ENCODE measurements at regions not wholly inside any gene's neighbourhood (a gene's known extent, or its start where the extent isn't known, plus 50 kb on each side); places are given as distances from the start of the nearest gene placed in this dataset.

DNA sequence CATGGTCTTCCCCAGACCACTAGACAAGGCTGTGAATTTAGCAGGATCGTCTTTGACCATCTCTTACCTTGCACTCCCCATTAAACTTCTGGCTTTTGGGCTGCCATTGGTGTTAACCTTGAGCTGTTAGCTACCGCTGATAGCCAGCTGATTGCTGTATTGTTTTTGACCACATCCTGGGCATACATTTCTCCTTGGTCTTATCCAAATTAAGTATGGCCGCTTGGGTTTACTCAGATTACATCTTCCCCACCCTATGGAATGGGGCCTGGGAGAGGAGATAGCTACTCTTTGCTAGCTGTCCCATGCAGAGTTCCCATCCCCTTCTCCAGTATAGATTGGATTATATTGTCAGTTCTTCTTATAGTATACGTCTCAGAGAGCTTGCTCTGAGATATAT lies 270.4 kb upstream of the ELAC2 start:
- Histone ChIP-seq H3K9ac (ENCODE audit: low read length in 5 of 5) (no peak overlapping the region), H3K4me3 (ENCODE audit: low read depth in 1 of 5, low read length in 5 of 5) (no peak overlapping the region), H3K27ac (ENCODE audit: low read depth, low read length) (no peak overlapping the region), H3K9me3 (ENCODE audit: control insufficient read depth in 5 of 5, low read length in 5 of 5) (peaks cover 0 to 3% (median 0%) of the 10 kb centered on the region in 5 donors), H3K27me3 (ENCODE audit: control insufficient read depth in 5 of 5, insufficient read depth in 4 of 5, low read length in 5 of 5) (no peaks in the 10 kb centered on the region), H3K36me3 (ENCODE audit: control insufficient read depth in 5 of 5, insufficient read depth in 5 of 5, low read length in 5 of 5) (no peaks in the 10 kb centered on the region), H3K4me1 (ENCODE audit: control insufficient read depth in 5 of 5, insufficient read depth in 5 of 5, low read length in 5 of 5) (no peaks in the 10 kb centered on the region)

GRCh38 chr17:13287226-13287625 lies 269.4 kb upstream of the ELAC2 start:
- Histone ChIP-seq H3K4me1 (ENCODE audit: control insufficient read depth in 5 of 5, insufficient read depth in 5 of 5, low read length in 5 of 5) (no peaks in the 10 kb centered on the region), H3K27ac (ENCODE audit: low read depth, low read length) (no peak overlapping the region), H3K4me3 (ENCODE audit: low read depth in 1 of 5, low read length in 5 of 5) (no peak overlapping the region), H3K9ac (ENCODE audit: low read length in 5 of 5) (no peak overlapping the region), H3K9me3 (ENCODE audit: control insufficient read depth in 5 of 5, low read length in 5 of 5) (peaks cover 0 to 3% (median 0%) of the 10 kb centered on the region in 5 donors), H3K36me3 (ENCODE audit: control insufficient read depth in 5 of 5, insufficient read depth in 5 of 5, low read length in 5 of 5) (no peaks in the 10 kb centered on the region), H3K27me3 (ENCODE audit: control insufficient read depth in 5 of 5, insufficient read depth in 4 of 5, low read length in 5 of 5) (no peaks in the 10 kb centered on the region)

GRCh38 chr17:13283606-13284005 lies 265.8 kb upstream of the ELAC2 start:
- Histone ChIP-seq H3K4me1 (ENCODE audit: control insufficient read depth in 5 of 5, insufficient read depth in 5 of 5, low read length in 5 of 5) (no peaks in the 10 kb centered on the region), H3K36me3 (ENCODE audit: control insufficient read depth in 5 of 5, insufficient read depth in 5 of 5, low read length in 5 of 5) (no peaks in the 10 kb centered on the region), H3K27me3 (ENCODE audit: control insufficient read depth in 5 of 5, insufficient read depth in 4 of 5, low read length in 5 of 5) (no peaks in the 10 kb centered on the region), H3K9me3 (ENCODE audit: control insufficient read depth in 5 of 5, low read length in 5 of 5) (peaks cover 0 to 3% (median 0%) of the 10 kb centered on the region in 5 donors), H3K4me3 (ENCODE audit: low read depth in 1 of 5, low read length in 5 of 5) (no peak overlapping the region), H3K9ac (ENCODE audit: low read length in 5 of 5) (no peak overlapping the region), H3K27ac (ENCODE audit: low read depth, low read length) (no peak overlapping the region)

DNA sequence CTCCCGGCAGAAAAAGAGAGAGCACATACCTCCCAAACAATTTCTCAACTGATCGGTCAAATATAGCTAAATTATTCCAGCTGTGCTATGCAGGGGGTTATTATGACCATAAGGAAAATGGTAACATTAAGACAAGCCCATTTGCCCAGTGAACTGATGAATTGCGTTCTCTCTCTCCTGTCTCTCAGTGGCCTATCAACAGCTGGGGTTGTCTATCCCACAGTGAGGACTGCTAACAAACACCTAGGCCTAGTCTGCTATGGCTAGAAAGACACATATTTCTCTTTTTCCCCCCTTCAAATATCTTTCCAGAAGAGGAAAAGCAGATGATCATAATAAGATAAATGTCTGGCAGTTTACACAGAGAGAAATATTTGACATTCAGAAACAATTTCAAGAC lies 263.8 kb upstream of the ELAC2 start:
- H3K4me3 ChIP-seq (ENCODE audit: low read depth in 1 of 5, low read length in 5 of 5), result no peak overlapping the region
- no peak overlapping the region for H3K27ac ChIP-seq (ENCODE audit: low read depth, low read length)
- H3K4me1 ChIP-seq (ENCODE audit: control insufficient read depth in 5 of 5, insufficient read depth in 5 of 5, low read length in 5 of 5), result no peaks in the 10 kb centered on the region
- H3K9ac ChIP-seq (ENCODE audit: low read length in 5 of 5), result no peak overlapping the region
- no peaks in the 10 kb centered on the region for H3K27me3 ChIP-seq (ENCODE audit: control insufficient read depth in 5 of 5, insufficient read depth in 4 of 5, low read length in 5 of 5)
- no peaks in the 10 kb centered on the region for H3K36me3 ChIP-seq (ENCODE audit: control insufficient read depth in 5 of 5, insufficient read depth in 5 of 5, low read length in 5 of 5)
- H3K9me3 ChIP-seq (ENCODE audit: control insufficient read depth in 5 of 5, low read length in 5 of 5), result no peaks in the 10 kb centered on the region

- Histone ChIP-seq H3K4me3 (ENCODE audit: low read depth in 1 of 5, low read length in 5 of 5) (no peak overlapping the region), H3K4me1 (ENCODE audit: control insufficient read depth in 5 of 5, insufficient read depth in 5 of 5, low read length in 5 of 5) (no peaks in the 10 kb centered on the region), H3K9ac (ENCODE audit: low read length in 5 of 5) (no peak overlapping the region), H3K27me3 (ENCODE audit: control insufficient read depth in 5 of 5, insufficient read depth in 4 of 5, low read length in 5 of 5) (peaks cover 0 to 8% (median 4%) of the 10 kb centered on the region in 5 donors), H3K27ac (ENCODE audit: low read depth, low read length) (no peak overlapping the region), H3K36me3 (ENCODE audit: control insufficient read depth in 5 of 5, insufficient read depth in 5 of 5, low read length in 5 of 5) (no peaks in the 10 kb centered on the region), H3K9me3 (ENCODE audit: control insufficient read depth in 5 of 5, low read length in 5 of 5) (no peaks in the 10 kb centered on the region)
These were observed 256.0 kb upstream of the ELAC2 start for GRCh38 chr17:13273806-13274205.

DNA sequence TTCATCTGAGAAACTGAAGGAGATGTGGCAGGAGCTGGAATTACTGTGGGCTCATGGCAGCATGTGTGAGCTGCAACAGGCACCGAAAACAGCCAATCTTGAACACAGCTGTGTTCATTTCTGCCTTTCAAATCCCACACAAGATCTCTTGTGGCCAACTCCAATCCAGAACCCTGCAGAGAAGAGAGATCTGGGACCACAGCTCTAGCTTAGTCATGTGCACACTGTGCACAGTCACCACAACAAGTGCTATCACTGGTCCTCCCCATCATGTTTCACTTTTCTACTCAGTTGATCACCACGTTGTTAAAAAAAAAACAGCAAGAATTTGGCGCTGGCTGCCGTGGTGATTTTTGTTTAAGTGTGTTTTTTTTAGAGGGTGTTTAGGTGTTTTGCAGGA lies 254.5 kb upstream of the ELAC2 start:
- H3K9ac ChIP-seq (ENCODE audit: low read length in 5 of 5), result no peak overlapping the region
- H3K36me3 ChIP-seq (ENCODE audit: control insufficient read depth in 5 of 5, insufficient read depth in 5 of 5, low read length in 5 of 5), result no peaks in the 10 kb centered on the region
- H3K9me3 ChIP-seq (ENCODE audit: control insufficient read depth in 5 of 5, low read length in 5 of 5), result no peaks in the 10 kb centered on the region
- no peak overlapping the region for H3K27ac ChIP-seq (ENCODE audit: low read depth, low read length)
- H3K27me3 ChIP-seq (ENCODE audit: control insufficient read depth in 5 of 5, insufficient read depth in 4 of 5, low read length in 5 of 5), result peaks cover 0 to 8% (median 4%) of the 10 kb centered on the region in 5 donors
- no peak overlapping the region for H3K4me3 ChIP-seq (ENCODE audit: low read depth in 1 of 5, low read length in 5 of 5)
- no peaks in the 10 kb centered on the region for H3K4me1 ChIP-seq (ENCODE audit: control insufficient read depth in 5 of 5, insufficient read depth in 5 of 5, low read length in 5 of 5)

DNA sequence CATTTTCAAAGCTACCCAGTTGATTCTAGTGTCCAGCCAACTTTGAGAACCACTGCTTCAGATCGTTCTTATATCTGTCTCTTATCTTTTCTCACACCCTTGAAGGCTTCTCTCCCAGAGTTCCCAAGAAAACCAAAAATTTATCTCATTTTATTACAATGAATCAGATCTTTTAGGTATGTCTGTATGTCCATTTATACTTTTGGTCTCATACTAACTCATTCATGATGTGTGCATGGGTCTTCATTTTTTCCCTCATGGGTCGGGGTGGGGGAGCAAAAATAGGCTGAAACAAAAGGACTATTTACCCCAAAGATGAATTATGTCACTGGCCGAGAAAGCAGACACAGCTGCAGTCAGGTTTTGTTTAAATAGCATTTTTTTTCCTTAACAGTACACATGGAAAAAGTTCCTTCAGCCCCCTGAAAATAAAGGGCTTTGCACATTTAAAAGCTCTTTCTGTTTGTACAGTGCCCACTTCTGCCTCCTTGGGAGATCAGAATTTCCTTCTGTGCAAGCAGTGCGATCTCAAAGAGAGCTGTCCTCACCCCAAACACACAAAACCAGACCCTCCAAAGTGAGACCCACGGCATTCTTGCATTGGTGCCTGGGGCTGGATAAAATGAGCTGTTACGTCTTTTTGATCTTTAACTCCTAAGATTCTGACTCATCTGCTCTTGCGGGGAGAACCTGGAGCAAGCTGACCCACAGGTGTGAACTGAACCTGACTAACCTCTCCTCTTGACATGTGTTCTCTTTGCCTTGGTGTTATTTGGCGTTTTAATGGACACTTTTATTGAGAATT lies 251.2 kb upstream of the ELAC2 start:
- H3K36me3 ChIP-seq (ENCODE audit: control insufficient read depth in 5 of 5, insufficient read depth in 5 of 5, low read length in 5 of 5), result no peaks in the 10 kb centered on the region
- peaks cover 0 to 8% (median 4%) of the 10 kb centered on the region in 5 donors for H3K27me3 ChIP-seq (ENCODE audit: control insufficient read depth in 5 of 5, insufficient read depth in 4 of 5, low read length in 5 of 5)
- no peaks in the 10 kb centered on the region for H3K9me3 ChIP-seq (ENCODE audit: control insufficient read depth in 5 of 5, low read length in 5 of 5)
- H3K9ac ChIP-seq (ENCODE audit: low read length in 5 of 5), result no peak overlapping the region
- no peak overlapping the region for H3K27ac ChIP-seq (ENCODE audit: low read depth, low read length)
- no peak overlapping the region for H3K4me3 ChIP-seq (ENCODE audit: low read depth in 1 of 5, low read length in 5 of 5)
- H3K4me1 ChIP-seq (ENCODE audit: control insufficient read depth in 5 of 5, insufficient read depth in 5 of 5, low read length in 5 of 5), result no peaks in the 10 kb centered on the region

DNA sequence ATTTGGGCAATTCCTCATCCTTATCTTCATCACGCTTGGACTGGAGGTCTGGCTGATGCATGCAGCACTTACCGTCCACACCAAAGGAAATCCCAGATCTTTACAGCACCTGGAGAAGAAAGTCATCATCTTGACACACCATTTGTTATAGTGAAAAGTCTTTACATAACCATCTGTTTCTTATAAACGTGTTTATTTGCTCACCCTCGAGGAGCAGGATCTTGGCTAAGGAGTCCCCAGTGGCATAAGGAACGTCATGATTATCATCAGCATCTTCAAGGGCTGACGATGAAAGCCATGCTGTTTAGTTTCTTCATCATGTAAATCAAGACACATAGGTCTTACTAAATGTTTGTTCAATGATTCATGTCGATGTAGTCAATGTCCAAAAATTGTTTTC lies 248.8 kb upstream of the ELAC2 start:
- Histone ChIP-seq H3K36me3 (ENCODE audit: control insufficient read depth in 5 of 5, insufficient read depth in 5 of 5, low read length in 5 of 5) (no peaks in the 10 kb centered on the region), H3K27me3 (ENCODE audit: control insufficient read depth in 5 of 5, insufficient read depth in 4 of 5, low read length in 5 of 5) (peaks cover 0 to 7% (median 4%) of the 10 kb centered on the region in 5 donors), H3K27ac (ENCODE audit: low read depth, low read length) (no peak overlapping the region), H3K4me1 (ENCODE audit: control insufficient read depth in 5 of 5, insufficient read depth in 5 of 5, low read length in 5 of 5) (no peaks in the 10 kb centered on the region), H3K9ac (ENCODE audit: low read length in 5 of 5) (no peak overlapping the region), H3K9me3 (ENCODE audit: control insufficient read depth in 5 of 5, low read length in 5 of 5) (no peaks in the 10 kb centered on the region), H3K4me3 (ENCODE audit: low read depth in 1 of 5, low read length in 5 of 5) (no peak overlapping the region)

DNA sequence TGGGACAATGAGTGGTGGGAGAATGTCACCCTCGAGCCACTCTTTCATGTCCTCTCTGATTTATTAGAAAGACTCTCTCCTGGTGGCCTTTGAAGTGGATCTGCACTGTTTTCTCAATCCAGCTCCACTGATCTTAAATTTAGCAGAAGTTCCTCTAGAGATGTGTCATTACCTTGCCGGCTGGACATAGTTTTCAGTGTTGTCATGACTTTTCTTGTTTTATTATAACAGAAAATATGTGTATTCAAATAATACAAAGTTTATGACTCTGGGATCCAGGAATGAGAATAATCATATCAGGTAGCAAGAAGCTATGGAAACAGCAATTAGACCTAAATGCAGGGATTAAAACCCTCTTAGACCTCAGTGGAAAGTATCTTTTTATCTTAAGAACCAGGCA lies 247.5 kb upstream of the ELAC2 start:
- Histone ChIP-seq H3K4me3 (ENCODE audit: low read depth in 1 of 5, low read length in 5 of 5) (no peak overlapping the region), H3K27ac (ENCODE audit: low read depth, low read length) (no peak overlapping the region), H3K9ac (ENCODE audit: low read length in 5 of 5) (no peak overlapping the region), H3K9me3 (ENCODE audit: control insufficient read depth in 5 of 5, low read length in 5 of 5) (no peaks in the 10 kb centered on the region), H3K27me3 (ENCODE audit: control insufficient read depth in 5 of 5, insufficient read depth in 4 of 5, low read length in 5 of 5) (peaks cover 0 to 7% (median 4%) of the 10 kb centered on the region in 5 donors), H3K4me1 (ENCODE audit: control insufficient read depth in 5 of 5, insufficient read depth in 5 of 5, low read length in 5 of 5) (no peaks in the 10 kb centered on the region), H3K36me3 (ENCODE audit: control insufficient read depth in 5 of 5, insufficient read depth in 5 of 5, low read length in 5 of 5) (no peaks in the 10 kb centered on the region)

DNA sequence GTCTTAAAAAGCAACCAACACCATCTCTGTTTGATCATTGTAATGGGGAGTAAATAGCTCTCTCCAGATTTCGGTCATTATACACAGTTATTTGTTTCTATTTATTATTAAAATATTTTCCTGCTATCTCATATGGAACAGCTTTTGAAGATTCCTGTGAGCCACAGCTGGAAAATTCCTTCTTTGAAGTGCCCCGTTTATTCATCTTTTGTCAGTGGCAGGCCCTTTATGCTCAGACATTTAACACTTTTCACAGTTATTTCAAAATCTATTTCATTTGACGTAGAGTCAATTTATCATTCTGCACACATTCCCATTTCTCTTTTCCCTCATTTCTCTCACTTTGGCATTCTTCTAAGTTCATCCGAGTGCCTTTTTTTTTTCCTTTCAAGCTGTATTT lies 245.9 kb upstream of the ELAC2 start:
- Histone ChIP-seq H3K36me3 (ENCODE audit: control insufficient read depth in 5 of 5, insufficient read depth in 5 of 5, low read length in 5 of 5) (no peaks in the 10 kb centered on the region), H3K4me3 (ENCODE audit: low read depth in 1 of 5, low read length in 5 of 5) (no peak overlapping the region), H3K27ac (ENCODE audit: low read depth, low read length) (no peak overlapping the region), H3K9me3 (ENCODE audit: control insufficient read depth in 5 of 5, low read length in 5 of 5) (no peaks in the 10 kb centered on the region), H3K27me3 (ENCODE audit: control insufficient read depth in 5 of 5, insufficient read depth in 4 of 5, low read length in 5 of 5) (no peaks in the 10 kb centered on the region), H3K9ac (ENCODE audit: low read length in 5 of 5) (no peak overlapping the region), H3K4me1 (ENCODE audit: control insufficient read depth in 5 of 5, insufficient read depth in 5 of 5, low read length in 5 of 5) (no peaks in the 10 kb centered on the region)

All from subcutaneous abdominal adipose tissue (tissue), 5 donors.